Mesothelial cell of epicardium (in vitro differentiated cells): ENCODE measurements at regions not wholly inside any gene's neighbourhood (a gene's known extent, or its start where the extent isn't known, plus 50 kb on each side); places are given as distances from the start of the nearest gene placed in this dataset.

ENCODE experiments used
- DNase-seq, 2 experiments: peaks; one replicate each; pipeline ENCODE4 v3.0.0; 2021; ENCODE audit warnings: low spot score in 2 of 2; ENCODE audit not compliant: unreplicated experiment in 2 of 2
- H3K27ac Mint-ChIP-seq: 2 replicates; pipeline ENCODE4 v1.8.0; 2021; ENCODE audit warnings: mixed read lengths
- H3K27me3 Mint-ChIP-seq: 2 replicates; pipeline ENCODE4 v1.8.0; 2021; ENCODE audit warnings: low read depth, mixed read lengths
- H3K36me3 Mint-ChIP-seq: 2 replicates; pipeline ENCODE4 v1.8.0; 2021; ENCODE audit warnings: mixed read lengths
- H3K4me1 Mint-ChIP-seq: 2 replicates; pipeline ENCODE4 v1.8.0; 2021; ENCODE audit warnings: mixed read lengths
- H3K4me3 Mint-ChIP-seq: 2 replicates; pipeline ENCODE4 v1.8.0; 2021; ENCODE audit warnings: mild to moderate bottlenecking, moderate library complexity, mixed read lengths
- H3K9me3 Mint-ChIP-seq: 2 replicates; pipeline ENCODE4 v1.8.0; 2021; ENCODE audit warnings: mixed read lengths
- CTCF ChIP-seq: fragments of 200-600 bp; sonication (generic); IDR thresholded peaks from one replicate; pipeline ENCODE4 v1.5.0; 2021; ENCODE audit warnings: antibody characterized with exemption; ENCODE audit not compliant: unreplicated experiment

- H3K4me1 Mint-ChIP-seq = no peaks in the 10 kb centered on the region
- H3K9me3 Mint-ChIP-seq = peaks cover 3% of the 10 kb centered on the region
- TF ChIP-seq CTCF = no peak
Measured at GRCh38 chr18:57202881-57203280, 56.0 kb downstream of the BOD1L2 start.

GRCh38 chr18:57205641-57206040, 58.8 kb downstream of the BOD1L2 start:
- no peaks in the 10 kb centered on the region for H3K36me3 Mint-ChIP-seq
- no peak for DNase-seq
- H3K4me3 Mint-ChIP-seq = no peak overlapping the region
- peaks cover 8% of the 10 kb centered on the region for H3K27me3 Mint-ChIP-seq
- H3K4me1 Mint-ChIP-seq = peaks cover 10% of the 10 kb centered on the region
- peaks cover 3% of the 10 kb centered on the region for H3K9me3 Mint-ChIP-seq
- TF ChIP-seq CTCF = no peak
- H3K27ac Mint-ChIP-seq = no peak overlapping the region

More at GRCh38 chr18:57202881-57203280, 56.0 kb downstream of the BOD1L2 start:
- no peak for DNase-seq
- Mint-ChIP-seq H3K4me3 (no peak overlapping the region), H3K27me3 (peaks cover under 1% of the 10 kb centered on the region), H3K36me3 (no peaks in the 10 kb centered on the region), H3K27ac (no peak overlapping the region)

GRCh38 chr18:57207124-57207916, 60.4 kb downstream of the BOD1L2 start:
- Mint-ChIP-seq H3K27me3 (peaks cover 8% of the 10 kb centered on the region), H3K4me3 (no peak overlapping the region), H3K27ac (no peak overlapping the region), H3K36me3 (no peaks in the 10 kb centered on the region), H3K9me3 (peaks cover 3% of the 10 kb centered on the region), H3K4me1 (peaks cover 10% of the 10 kb centered on the region)
- TF ChIP-seq CTCF = no peak
- no peak for DNase-seq

GRCh38 chr18:57208047-57208446, 61.2 kb downstream of the BOD1L2 start:
- Mint-ChIP-seq H3K4me3 (no peak overlapping the region), H3K27ac (no peak overlapping the region), H3K27me3 (peaks cover 8% of the 10 kb centered on the region), H3K36me3 (no peaks in the 10 kb centered on the region), H3K4me1 (peaks cover 10% of the 10 kb centered on the region), H3K9me3 (peaks cover 3% of the 10 kb centered on the region)
- DNase-seq = no peak
- no peak for TF ChIP-seq CTCF

GRCh38 chr18:57209713-57210106, 62.8 kb downstream of the BOD1L2 start:
- no peak for TF ChIP-seq CTCF
- DNase-seq = no peak
- no peaks in the 10 kb centered on the region for H3K36me3 Mint-ChIP-seq
- no peak overlapping the region for H3K27ac Mint-ChIP-seq
- peak overlapping the region; percentile 7 for H3K4me3 Mint-ChIP-seq
- H3K9me3 Mint-ChIP-seq = no peaks in the 10 kb centered on the region
- peaks cover 10% of the 10 kb centered on the region for H3K4me1 Mint-ChIP-seq
- H3K27me3 Mint-ChIP-seq = peaks cover 8% of the 10 kb centered on the region
